ENCODE measurements at regions not wholly inside any gene's neighbourhood (a gene's known extent, or its start where the extent isn't known, plus 50 kb on each side); places are given as distances from the start of the nearest gene placed in this dataset.

GRCh38 chr4:128579154-128579853 is 230.2 kb upstream of the JADE1 start:
- Histone ChIP-seq H3K36me3 (ENCODE audit: control insufficient read depth in 2 of 2, extremely low read depth in 1 of 2, insufficient read depth in 2 of 2, low read length in 2 of 2) (no peaks in the 10 kb centered on the region), H3K4me3 (ENCODE audit: control insufficient read depth in 2 of 3, extremely low read depth in 1 of 3, insufficient read depth in 2 of 3, low read depth in 1 of 3, low read length in 3 of 3) (no peak overlapping the region), H3K27me3 (ENCODE audit: control insufficient read depth, extremely low read depth, insufficient read depth, low read length) (no peaks in the 10 kb centered on the region), H3K9ac (ENCODE audit: control insufficient read depth, extremely low read depth, insufficient read depth, low read length) (no peak overlapping the region), H3K9me3 (ENCODE audit: control insufficient read depth, low read depth, low read length) (no peaks in the 10 kb centered on the region), H3K4me2 (ENCODE audit: control insufficient read depth, extremely low read depth, insufficient read depth, low read depth, low read length) (no peak overlapping the region), H2AFZ (ENCODE audit: control insufficient read depth, low read length) (no peak overlapping the region), H3K4me1 (ENCODE audit: control insufficient read depth, extremely low read depth, insufficient read depth, low read length) (no peaks in the 10 kb centered on the region), H3K79me2 (ENCODE audit: control insufficient read depth, insufficient read depth, low read length) (no peaks in the 10 kb centered on the region), H3K9me1 (ENCODE audit: control insufficient read depth, extremely low read depth, insufficient read depth, low read length) (no peaks in the 10 kb centered on the region), H4K20me1 (ENCODE audit: control insufficient read depth, extremely low read depth, insufficient read depth, low read length) (no peaks in the 10 kb centered on the region), H3K27ac (ENCODE audit: control insufficient read depth, insufficient read depth, low read length) (no peak overlapping the region)
- DNase-seq (ENCODE audit: low read depth, low spot score) (no peak), FAIRE-seq (no peak)
- TF ChIP-seq EZH2 (IDR thresholded peaks at IDR 0.05; ENCODE audit: low read length), result no peak
- TF ChIP-seq, protein P1, sequence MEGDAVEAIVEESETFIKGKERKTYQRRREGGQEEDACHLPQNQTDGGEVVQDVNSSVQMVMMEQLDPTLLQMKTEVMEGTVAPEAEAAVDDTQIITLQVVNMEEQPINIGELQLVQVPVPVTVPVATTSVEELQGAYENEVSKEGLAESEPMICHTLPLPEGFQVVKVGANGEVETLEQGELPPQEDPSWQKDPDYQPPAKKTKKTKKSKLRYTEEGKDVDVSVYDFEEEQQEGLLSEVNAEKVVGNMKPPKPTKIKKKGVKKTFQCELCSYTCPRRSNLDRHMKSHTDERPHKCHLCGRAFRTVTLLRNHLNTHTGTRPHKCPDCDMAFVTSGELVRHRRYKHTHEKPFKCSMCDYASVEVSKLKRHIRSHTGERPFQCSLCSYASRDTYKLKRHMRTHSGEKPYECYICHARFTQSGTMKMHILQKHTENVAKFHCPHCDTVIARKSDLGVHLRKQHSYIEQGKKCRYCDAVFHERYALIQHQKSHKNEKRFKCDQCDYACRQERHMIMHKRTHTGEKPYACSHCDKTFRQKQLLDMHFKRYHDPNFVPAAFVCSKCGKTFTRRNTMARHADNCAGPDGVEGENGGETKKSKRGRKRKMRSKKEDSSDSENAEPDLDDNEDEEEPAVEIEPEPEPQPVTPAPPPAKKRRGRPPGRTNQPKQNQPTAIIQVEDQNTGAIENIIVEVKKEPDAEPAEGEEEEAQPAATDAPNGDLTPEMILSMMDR (optimal IDR thresholded peaks at IDR 0.05 in 1 of 3, IDR thresholded peaks at IDR 0.05 in 1 of 3, conservative IDR thresholded peaks at IDR 0.05 in 1 of 3; ENCODE audit: extremely low read depth in 1 of 3, insufficient read depth in 2 of 3, low read length in 3 of 3), result no peak
- dilution Hi-C loops (cut with MboI; ENCODE audit: extremely low pct_ligation_motif_present, low sequenced_read_pairs), result no loop called here

DNA sequence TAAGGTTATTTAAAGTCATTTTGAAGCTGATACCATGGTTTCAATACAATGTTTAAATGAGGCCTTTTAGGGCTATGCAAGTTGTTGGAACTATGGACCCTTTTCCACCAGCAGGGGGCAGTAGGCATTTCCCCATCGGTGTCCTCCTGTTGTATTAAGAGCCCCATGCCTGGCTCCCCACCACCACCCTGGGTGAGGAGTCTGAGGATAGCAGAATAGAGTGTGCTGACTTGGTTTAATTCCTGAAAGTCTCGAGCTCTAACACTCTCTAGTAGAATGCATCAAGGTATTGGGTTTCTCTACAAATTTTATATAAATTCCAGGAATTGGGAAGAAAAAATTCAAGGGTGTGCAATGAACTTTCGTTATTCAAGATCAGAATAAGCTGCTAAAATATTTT is 234.8 kb upstream of the JADE1 start:
- H3K36me3 ChIP-seq (ENCODE audit: control insufficient read depth in 2 of 2, extremely low read depth in 1 of 2, insufficient read depth in 2 of 2, low read length in 2 of 2), result no peaks in the 10 kb centered on the region
- dilution Hi-C loops (cut with MboI; ENCODE audit: extremely low pct_ligation_motif_present, low sequenced_read_pairs), result no loop called here
- TF ChIP-seq, protein P1 (optimal IDR thresholded peaks at IDR 0.05 in 1 of 3, IDR thresholded peaks at IDR 0.05 in 1 of 3, conservative IDR thresholded peaks at IDR 0.05 in 1 of 3; ENCODE audit: extremely low read depth in 1 of 3, insufficient read depth in 2 of 3, low read length in 3 of 3), result peak; percentile 69 to 75 (median 72)
- TF ChIP-seq EZH2 (IDR thresholded peaks at IDR 0.05; ENCODE audit: low read length), result no peak
- no peak overlapping the region for H3K27ac ChIP-seq (ENCODE audit: control insufficient read depth, insufficient read depth, low read length)
- no peak overlapping the region for H3K4me3 ChIP-seq (ENCODE audit: control insufficient read depth in 2 of 3, extremely low read depth in 1 of 3, insufficient read depth in 2 of 3, low read depth in 1 of 3, low read length in 3 of 3)
- FAIRE-seq, result no peak
- peaks cover 18% of the 10 kb centered on the region for H3K4me1 ChIP-seq (ENCODE audit: control insufficient read depth, extremely low read depth, insufficient read depth, low read length)
- no peaks in the 10 kb centered on the region for H3K9me1 ChIP-seq (ENCODE audit: control insufficient read depth, extremely low read depth, insufficient read depth, low read length)
- H3K27me3 ChIP-seq (ENCODE audit: control insufficient read depth, extremely low read depth, insufficient read depth, low read length), result no peaks in the 10 kb centered on the region
- H3K9ac ChIP-seq (ENCODE audit: control insufficient read depth, extremely low read depth, insufficient read depth, low read length), result no peak overlapping the region
- no peaks in the 10 kb centered on the region for H4K20me1 ChIP-seq (ENCODE audit: control insufficient read depth, extremely low read depth, insufficient read depth, low read length)
- no peak for DNase-seq (ENCODE audit: low read depth, low spot score)
- H3K9me3 ChIP-seq (ENCODE audit: control insufficient read depth, low read depth, low read length), result no peaks in the 10 kb centered on the region
- no peak overlapping the region for H3K4me2 ChIP-seq (ENCODE audit: control insufficient read depth, extremely low read depth, insufficient read depth, low read depth, low read length)
- no peak overlapping the region for H2AFZ ChIP-seq (ENCODE audit: control insufficient read depth, low read length)
- no peaks in the 10 kb centered on the region for H3K79me2 ChIP-seq (ENCODE audit: control insufficient read depth, insufficient read depth, low read length)

Data from keratinocyte (primary cell).